Common myeloid progenitor, CD34-positive (primary cell): ENCODE measurements at regions not wholly inside any gene's neighbourhood (a gene's known extent, or its start where the extent isn't known, plus 50 kb on each side); places are given as distances from the start of the nearest gene placed in this dataset.

ENCODE experiments used
- CTCF ChIA-PET: fragments of 350-600 bp; sonication (Branson Sonifier 250); formaldehyde crosslinking; loops from one replicate; lab custom pipeline; 2021; ENCODE audit warnings: antibody characterized with exemption; lab: Charles Lee
- POLR2A ChIA-PET: fragments of 350-600 bp; sonication (Branson Sonifier 250); formaldehyde crosslinking; loops from one replicate; lab custom pipeline; 2021; ENCODE audit warnings: antibody characterized with exemption; lab: Charles Lee
- DNase-seq, 3 donors: peaks; one replicate each; pipeline versions ENCODE4 v3.0.0 to v3.0.0-alpha.2; 2013
- H3K27ac ChIP-seq, 2 experiments: 1 replicate in 1 of 2; 2 replicates in 1 of 2; pipeline ENCODE4 v1.7.0; 2013; ENCODE audit warnings: inconsistent platforms in 2 of 2, low read length in 2 of 2, mild to moderate bottlenecking in 2 of 2, low read depth in 1 of 2, moderate library complexity in 1 of 2; ENCODE audit not compliant: severe bottlenecking in 2 of 2, insufficient read depth in 1 of 2, poor library complexity in 1 of 2
- H3K27me3 ChIP-seq, 5 experiments: replicated peaks in 2 of 5; 1 replicate in 3 of 5; 2 replicates in 2 of 5; pipeline versions ENCODE4 v1.6.1 to v1.7.0; 2013; ENCODE audit warnings: low read length in 4 of 5, mild to moderate bottlenecking in 2 of 5, moderate library complexity in 2 of 5, inconsistent platforms in 1 of 5; ENCODE audit not compliant: insufficient read depth in 5 of 5, control insufficient read depth in 4 of 5
- H3K36me3 ChIP-seq, 4 experiments: 1 replicate in 2 of 4; 2 replicates in 2 of 4; pipeline versions ENCODE4 v1.6.1 to v1.7.0; 2013; ENCODE audit warnings: low read length in 3 of 4, control low read depth in 1 of 4, mild to moderate bottlenecking in 1 of 4; ENCODE audit not compliant: control insufficient read depth in 4 of 4, insufficient read depth in 4 of 4
- H3K4me1 ChIP-seq, 4 experiments: 1 replicate in 3 of 4; 2 replicates in 1 of 4; pipeline versions ENCODE4 v1.6.1 to v1.7.1; 2013; ENCODE audit warnings: low read length in 3 of 4, mild to moderate bottlenecking in 3 of 4, control low read depth in 1 of 4, inconsistent platforms in 1 of 4, moderate library complexity in 1 of 4; ENCODE audit not compliant: control insufficient read depth in 4 of 4, insufficient read depth in 4 of 4; ENCODE audit errors: control extremely low read depth in 1 of 4
- H3K4me3 ChIP-seq, 7 experiments: 1 replicate in 4 of 7; 2 replicates in 3 of 7; pipeline versions ENCODE4 v1.5.1 to v1.7.0; 2013; ENCODE audit warnings: mild to moderate bottlenecking in 7 of 7, low read length in 6 of 7, moderate library complexity in 6 of 7, inconsistent platforms in 2 of 7, low read depth in 2 of 7, control low read depth in 1 of 7; ENCODE audit not compliant: insufficient read depth in 4 of 7, control insufficient read depth in 1 of 7; ENCODE audit errors: extremely low read depth in 1 of 7
- H3K9me3 ChIP-seq, 5 experiments: 1 replicate in 4 of 5; 2 replicates in 1 of 5; pipeline versions ENCODE4 v1.6.1 to v1.7.1; 2013; ENCODE audit warnings: low read length in 4 of 5, mild to moderate bottlenecking in 2 of 5, inconsistent platforms in 1 of 5, low read depth in 1 of 5, moderate library complexity in 1 of 5; ENCODE audit not compliant: control insufficient read depth in 4 of 5, insufficient read depth in 2 of 5; ENCODE audit errors: control extremely low read depth in 1 of 5
- WGBS: methylation state at CpG from one replicate; pipeline ENCODE4 v1.1.5; 2013; ENCODE audit not compliant: insufficient coverage; 5-methylcytosine and 5-hydroxymethylcytosine counted together

GRCh38 chr4:18248611-18249010, 227.1 kb upstream of the LCORL start:
- Histone ChIP-seq H3K36me3 (no peaks in the 10 kb centered on the region), H3K4me3 (no peak overlapping the region), H3K27ac (no peak overlapping the region), H3K4me1 (no peaks in the 10 kb centered on the region), H3K9me3 (no peaks in the 10 kb centered on the region), H3K27me3 (no peaks in the 10 kb centered on the region)
- WGBS = 92% methylated on average over 1 of the region's 2 CpGs
- POLR2A ChIA-PET = no interaction called here
- CTCF ChIA-PET = no interaction called here
- no peak for DNase-seq

- WGBS = 80% methylated on average over 2 of the region's 4 CpGs
- H3K4me3 ChIP-seq = no peak overlapping the region
- POLR2A ChIA-PET = no interaction called here
- H3K27ac ChIP-seq = no peak overlapping the region
- CTCF ChIA-PET = no interaction called here
- no peaks in the 10 kb centered on the region for H3K36me3 ChIP-seq
- no peaks in the 10 kb centered on the region for H3K27me3 ChIP-seq
- DNase-seq = no peak
- no peaks in the 10 kb centered on the region for H3K9me3 ChIP-seq
- no peaks in the 10 kb centered on the region for H3K4me1 ChIP-seq
Observed at GRCh38 chr4:18247189-18247588, 225.6 kb upstream of the LCORL start.

GRCh38 chr4:18242919-18243693, 221.6 kb upstream of the LCORL start:
- ChIA-PET CTCF (no interaction called here), POLR2A (no interaction called here)
- H3K4me1 ChIP-seq = no peaks in the 10 kb centered on the region
- no peak for DNase-seq
- WGBS = 92% methylated on average over 4 of the region's 5 CpGs
- no peaks in the 10 kb centered on the region for H3K36me3 ChIP-seq
- no peak overlapping the region for H3K4me3 ChIP-seq
- H3K9me3 ChIP-seq = no peaks in the 10 kb centered on the region
- H3K27ac ChIP-seq = no peak overlapping the region
- H3K27me3 ChIP-seq = no peaks in the 10 kb centered on the region

- no peaks in the 10 kb centered on the region for H3K36me3 ChIP-seq
- H3K4me1 ChIP-seq = no peaks in the 10 kb centered on the region
- H3K27ac ChIP-seq = no peak overlapping the region
- WGBS = 14% methylated on average over 1 of the region's 1 CpG
- ChIA-PET POLR2A (no interaction called here), CTCF (no interaction called here)
- H3K27me3 ChIP-seq = no peaks in the 10 kb centered on the region
- H3K9me3 ChIP-seq = no peaks in the 10 kb centered on the region
- no peak for DNase-seq
- no peak overlapping the region for H3K4me3 ChIP-seq
Observed at GRCh38 chr4:18241727-18242126, 220.2 kb upstream of the LCORL start.

DNA sequence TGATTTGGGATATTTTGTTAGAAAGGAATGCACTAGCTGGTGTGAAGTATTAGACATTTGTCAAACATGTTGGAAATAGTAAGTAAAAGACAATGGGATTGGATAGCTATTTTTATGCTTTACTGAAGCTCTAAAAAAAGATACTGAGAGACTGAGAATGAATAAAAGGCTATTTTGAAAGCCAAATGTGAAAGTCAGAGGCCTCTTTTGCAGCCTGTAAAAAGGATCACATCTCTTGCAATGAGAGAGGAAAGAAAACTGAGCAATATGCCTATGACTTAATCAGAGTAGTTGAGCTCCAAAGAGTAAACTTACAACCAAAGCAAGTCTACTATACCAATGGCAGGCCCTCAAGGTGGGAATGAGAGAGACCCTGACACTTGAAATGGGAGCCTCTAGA, 212.6 kb upstream of the LCORL start:
- no peaks in the 10 kb centered on the region for H3K36me3 ChIP-seq
- H3K4me1 ChIP-seq = no peaks in the 10 kb centered on the region
- no peaks in the 10 kb centered on the region for H3K27me3 ChIP-seq
- ChIA-PET CTCF (interaction anchor here (0.8 kb wide), 1 partner anchor 11 kb away, joined by 3 read pairs; no protein-coding TSS in a partner anchor), POLR2A (no interaction called here)
- peaks cover 0 to 3% (median 0%) of the 10 kb centered on the region in 5 experiments for H3K9me3 ChIP-seq
- no peak overlapping the region for H3K27ac ChIP-seq
- no peak overlapping the region for H3K4me3 ChIP-seq
- DNase-seq = no peak

GRCh38 chr4:18231726-18232125, 210.2 kb upstream of the LCORL start:
- WGBS = 100% methylated on average over 1 of the region's 1 CpG
- ChIA-PET CTCF (no interaction called here), POLR2A (no interaction called here)
- peaks cover 0 to 3% (median 0%) of the 10 kb centered on the region in 5 experiments for H3K9me3 ChIP-seq
- no peak for DNase-seq
- no peaks in the 10 kb centered on the region for H3K36me3 ChIP-seq
- H3K27me3 ChIP-seq = no peaks in the 10 kb centered on the region
- no peaks in the 10 kb centered on the region for H3K4me1 ChIP-seq
- H3K4me3 ChIP-seq = no peak overlapping the region
- H3K27ac ChIP-seq = no peak overlapping the region

DNA sequence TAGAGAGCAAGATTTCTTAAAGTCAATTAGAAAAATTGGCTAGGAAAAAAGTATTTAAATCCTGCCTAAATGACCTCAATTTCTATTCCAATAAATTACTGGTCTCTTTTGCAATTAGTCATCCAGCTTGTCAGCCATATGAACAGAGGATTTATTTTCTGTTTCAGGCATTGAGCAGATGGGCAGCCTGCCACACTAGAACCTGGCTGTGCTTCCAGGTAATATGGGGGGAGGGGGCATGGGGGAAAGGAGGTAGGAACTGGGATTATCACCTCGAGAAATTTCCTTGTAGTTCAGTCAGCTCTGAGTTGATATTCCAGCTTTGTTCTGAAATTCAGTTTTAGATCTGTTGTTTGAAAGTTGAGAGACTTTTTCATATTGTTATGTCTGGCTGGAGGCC, 206.3 kb upstream of the LCORL start:
- 71% methylated on average over 1 of the region's 1 CpG for WGBS
- DNase-seq = no peak
- CTCF ChIA-PET = no interaction called here
- no peaks in the 10 kb centered on the region for H3K27me3 ChIP-seq
- no peaks in the 10 kb centered on the region for H3K36me3 ChIP-seq
- peaks cover 0 to 3% (median 0%) of the 10 kb centered on the region in 5 experiments for H3K9me3 ChIP-seq
- H3K27ac ChIP-seq = no peak overlapping the region
- no peaks in the 10 kb centered on the region for H3K4me1 ChIP-seq
- POLR2A ChIA-PET = no interaction called here
- no peak overlapping the region for H3K4me3 ChIP-seq
